ENCODE measurements at regions not wholly inside any gene's neighbourhood (a gene's known extent, or its start where the extent isn't known, plus 50 kb on each side); places are given as distances from the start of the nearest gene placed in this dataset.

DNA sequence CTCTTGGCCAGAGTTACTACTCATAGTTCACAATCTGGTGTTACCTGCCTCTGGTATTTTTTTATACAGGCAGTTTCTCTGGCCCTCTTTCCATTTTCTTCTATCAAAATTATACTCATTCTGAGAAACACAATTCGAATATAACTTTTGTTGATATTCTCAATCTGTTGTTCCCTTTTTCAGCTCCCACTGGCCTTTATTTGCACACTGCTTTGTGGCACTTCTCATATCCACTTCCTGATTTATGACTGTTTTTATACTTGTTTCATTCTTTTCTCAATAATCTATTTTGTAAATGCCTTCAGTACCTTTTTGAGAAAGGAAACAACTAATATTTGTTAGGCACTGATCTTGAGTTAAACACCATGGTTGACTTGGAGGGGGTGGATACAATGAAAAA lies 93.8 kb upstream of the HDAC9 start:
- Mint-ChIP-seq H3K27ac (no peak overlapping the region), H3K4me3 (no peak overlapping the region), H3K36me3 (no peaks in the 10 kb centered on the region), H3K9me3 (no peaks in the 10 kb centered on the region), H3K4me1 (no peaks in the 10 kb centered on the region), H3K27me3 (ENCODE audit: low read depth) (no peaks in the 10 kb centered on the region)
- DNase-seq (ENCODE audit: low spot score in 2 of 2, unreplicated experiment in 2 of 2): no peak
- TF ChIP-seq, protein P1, sequence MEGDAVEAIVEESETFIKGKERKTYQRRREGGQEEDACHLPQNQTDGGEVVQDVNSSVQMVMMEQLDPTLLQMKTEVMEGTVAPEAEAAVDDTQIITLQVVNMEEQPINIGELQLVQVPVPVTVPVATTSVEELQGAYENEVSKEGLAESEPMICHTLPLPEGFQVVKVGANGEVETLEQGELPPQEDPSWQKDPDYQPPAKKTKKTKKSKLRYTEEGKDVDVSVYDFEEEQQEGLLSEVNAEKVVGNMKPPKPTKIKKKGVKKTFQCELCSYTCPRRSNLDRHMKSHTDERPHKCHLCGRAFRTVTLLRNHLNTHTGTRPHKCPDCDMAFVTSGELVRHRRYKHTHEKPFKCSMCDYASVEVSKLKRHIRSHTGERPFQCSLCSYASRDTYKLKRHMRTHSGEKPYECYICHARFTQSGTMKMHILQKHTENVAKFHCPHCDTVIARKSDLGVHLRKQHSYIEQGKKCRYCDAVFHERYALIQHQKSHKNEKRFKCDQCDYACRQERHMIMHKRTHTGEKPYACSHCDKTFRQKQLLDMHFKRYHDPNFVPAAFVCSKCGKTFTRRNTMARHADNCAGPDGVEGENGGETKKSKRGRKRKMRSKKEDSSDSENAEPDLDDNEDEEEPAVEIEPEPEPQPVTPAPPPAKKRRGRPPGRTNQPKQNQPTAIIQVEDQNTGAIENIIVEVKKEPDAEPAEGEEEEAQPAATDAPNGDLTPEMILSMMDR (IDR thresholded peaks at IDR 0.05; ENCODE audit: unreplicated experiment): no peak

DNA sequence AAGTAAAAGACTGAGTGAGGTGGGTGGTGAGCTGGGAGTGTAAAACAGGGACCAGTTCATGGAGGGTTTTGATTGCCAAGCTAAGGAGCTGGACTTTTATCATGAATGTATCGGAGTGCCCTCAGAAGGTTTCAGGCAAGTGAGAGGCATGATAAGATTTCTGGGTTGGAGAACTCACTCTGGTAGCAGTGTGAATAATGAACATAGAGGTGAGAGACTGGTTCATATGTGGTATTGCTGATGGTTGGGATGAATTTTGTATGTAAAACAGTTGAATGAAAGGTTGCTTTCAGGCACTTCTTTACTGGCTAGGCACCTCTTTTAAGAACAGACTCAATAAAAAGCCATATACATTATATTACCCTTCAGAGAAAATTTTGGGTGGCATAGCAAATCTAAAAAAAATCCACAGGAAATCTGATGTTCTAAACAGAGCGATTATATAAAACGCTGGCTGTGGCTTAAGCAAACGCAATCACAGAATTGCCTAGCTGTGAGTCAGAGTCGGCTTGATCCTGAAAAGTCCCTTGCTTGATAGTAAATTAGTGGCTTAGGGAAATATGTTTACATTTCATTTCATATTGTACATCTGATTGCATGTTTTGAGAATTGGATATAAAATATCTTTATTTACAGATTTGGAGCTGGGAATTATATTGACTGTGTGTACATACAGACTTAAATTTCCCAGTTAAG lies 92.9 kb upstream of the HDAC9 start:
- H3K4me1 Mint-ChIP-seq: no peaks in the 10 kb centered on the region
- H3K4me3 Mint-ChIP-seq: no peak overlapping the region
- DNase-seq (ENCODE audit: low spot score in 2 of 2, unreplicated experiment in 2 of 2): no peak
- no peaks in the 10 kb centered on the region for H3K36me3 Mint-ChIP-seq
- TF ChIP-seq, protein P1 (IDR thresholded peaks at IDR 0.05; ENCODE audit: unreplicated experiment): no peak
- H3K27me3 Mint-ChIP-seq (ENCODE audit: low read depth): no peaks in the 10 kb centered on the region
- no peak overlapping the region for H3K27ac Mint-ChIP-seq
- H3K9me3 Mint-ChIP-seq: no peaks in the 10 kb centered on the region

DNA sequence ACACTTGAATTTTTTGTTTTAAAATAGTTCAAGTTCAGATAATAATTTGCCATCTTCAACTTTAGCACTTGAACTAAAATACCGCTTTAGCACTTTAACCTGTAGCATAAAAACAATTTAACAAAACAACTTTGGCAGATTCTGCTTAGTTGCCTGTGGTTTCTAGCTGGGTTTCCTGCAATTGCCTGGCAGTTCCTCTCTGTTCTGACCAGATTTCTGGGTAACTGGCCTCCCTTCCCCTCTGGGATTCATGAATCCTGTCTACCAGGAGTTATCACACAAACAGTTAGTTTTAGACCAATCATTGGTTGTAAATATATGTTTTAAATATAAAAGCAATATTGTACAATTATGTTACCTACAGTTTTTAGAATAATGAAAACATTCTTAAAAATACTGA lies 89.8 kb upstream of the HDAC9 start:
- TF ChIP-seq, protein P1 (IDR thresholded peaks at IDR 0.05; ENCODE audit: unreplicated experiment): no peak
- no peak overlapping the region for H3K27ac Mint-ChIP-seq
- H3K4me3 Mint-ChIP-seq: no peak overlapping the region
- peaks cover 3% of the 10 kb centered on the region for H3K9me3 Mint-ChIP-seq
- no peaks in the 10 kb centered on the region for H3K27me3 Mint-ChIP-seq (ENCODE audit: low read depth)
- H3K4me1 Mint-ChIP-seq: peaks cover 9% of the 10 kb centered on the region
- H3K36me3 Mint-ChIP-seq: no peaks in the 10 kb centered on the region
- DNase-seq (ENCODE audit: low spot score in 2 of 2, unreplicated experiment in 2 of 2): no peak

DNA sequence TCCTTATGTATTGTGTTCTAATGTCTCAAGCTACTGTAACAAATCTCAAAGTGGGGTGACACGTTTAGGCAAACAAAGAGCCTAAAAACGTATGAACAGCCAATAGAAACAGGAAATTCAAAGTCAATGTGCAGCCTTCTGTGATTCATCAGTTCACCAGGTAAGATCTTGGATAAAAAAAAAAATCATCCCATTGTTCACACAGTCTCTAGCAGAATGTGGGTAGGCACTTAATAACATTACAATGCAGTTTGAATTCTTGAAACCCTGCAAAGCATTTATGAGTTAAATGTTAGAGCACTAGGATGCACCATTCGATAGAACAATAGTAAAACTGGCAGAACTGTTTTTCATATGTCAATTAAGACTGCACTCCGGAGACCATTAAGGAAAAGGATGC lies 88.2 kb upstream of the HDAC9 start:
- no peak overlapping the region for H3K4me3 Mint-ChIP-seq

DNA sequence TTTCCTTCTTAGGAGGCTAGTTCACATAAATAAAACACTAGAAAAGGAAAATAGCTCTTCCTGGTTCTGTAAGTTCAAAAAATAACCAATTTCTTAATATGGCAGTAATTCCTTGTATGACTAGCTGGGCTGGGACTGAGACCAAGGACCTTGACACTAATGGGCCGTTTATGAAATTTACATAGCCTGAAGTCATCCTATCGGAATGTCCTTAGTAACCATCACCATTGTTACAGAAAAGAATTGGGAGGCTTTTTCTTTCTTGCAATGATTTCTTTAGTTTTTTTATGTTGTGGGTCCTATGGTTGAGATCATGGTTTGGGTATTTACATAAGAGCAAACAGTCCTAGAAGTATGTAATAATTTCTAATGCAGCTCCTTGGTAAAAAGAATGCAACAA lies 87.1 kb upstream of the HDAC9 start:
- Mint-ChIP-seq H3K27me3 (ENCODE audit: low read depth) (no peaks in the 10 kb centered on the region), H3K4me3 (no peak overlapping the region), H3K27ac (peak overlapping the region; percentile 13), H3K4me1 (peaks cover 9% of the 10 kb centered on the region), H3K36me3 (no peaks in the 10 kb centered on the region), H3K9me3 (peaks cover 3% of the 10 kb centered on the region)
- TF ChIP-seq, protein P1 (IDR thresholded peaks at IDR 0.05; ENCODE audit: unreplicated experiment): no peak
- DNase-seq (ENCODE audit: low spot score in 2 of 2, unreplicated experiment in 2 of 2): no peak

More for the DNA sequence above, 88.2 kb upstream of the HDAC9 start:
- no peak for DNase-seq (ENCODE audit: low spot score in 2 of 2, unreplicated experiment in 2 of 2)
- Mint-ChIP-seq H3K9me3 (peaks cover 3% of the 10 kb centered on the region), H3K4me1 (peaks cover 9% of the 10 kb centered on the region), H3K27ac (no peak overlapping the region), H3K36me3 (no peaks in the 10 kb centered on the region), H3K27me3 (ENCODE audit: low read depth) (no peaks in the 10 kb centered on the region)
- TF ChIP-seq, protein P1 (IDR thresholded peaks at IDR 0.05; ENCODE audit: unreplicated experiment): no peak
